ENCODE measurements at regions not wholly inside any gene's neighbourhood (a gene's known extent, or its start where the extent isn't known, plus 50 kb on each side); places are given as distances from the start of the nearest gene placed in this dataset.

DNA sequence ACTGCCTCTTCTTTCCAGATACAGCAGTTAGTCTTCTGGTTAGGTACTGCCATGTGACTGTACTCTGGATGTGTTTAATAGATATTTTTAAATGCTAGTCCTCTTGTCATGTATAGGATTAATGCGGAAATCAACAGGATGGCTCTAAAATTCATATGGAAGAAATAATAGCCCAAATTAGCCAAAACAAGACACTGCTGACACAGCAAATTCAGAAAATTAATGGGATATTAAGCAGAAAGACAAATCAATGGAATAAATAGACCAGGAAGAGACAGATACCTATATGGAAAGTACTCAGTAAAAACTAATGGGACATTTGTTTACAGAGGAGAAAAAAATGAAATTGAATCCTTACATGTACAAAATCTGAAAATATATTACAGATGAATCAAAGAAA lies 679.3 kb upstream of the PCDH20 start:
- Mint-ChIP-seq H3K4me1 (ENCODE audit: low read depth) (no peaks in the 10 kb centered on the region), H3K27me3 (ENCODE audit: insufficient read depth) (peaks cover 1% of the 10 kb centered on the region; the same call in 1 of the 2 replicates), H3K4me3 (no peak overlapping the region), H3K36me3 (ENCODE audit: low read depth) (no peaks in the 10 kb centered on the region), H3K9me3 (peaks cover 40% of the 10 kb centered on the region), H3K27ac (no peak overlapping the region)
- TF ChIP-seq, protein P1, sequence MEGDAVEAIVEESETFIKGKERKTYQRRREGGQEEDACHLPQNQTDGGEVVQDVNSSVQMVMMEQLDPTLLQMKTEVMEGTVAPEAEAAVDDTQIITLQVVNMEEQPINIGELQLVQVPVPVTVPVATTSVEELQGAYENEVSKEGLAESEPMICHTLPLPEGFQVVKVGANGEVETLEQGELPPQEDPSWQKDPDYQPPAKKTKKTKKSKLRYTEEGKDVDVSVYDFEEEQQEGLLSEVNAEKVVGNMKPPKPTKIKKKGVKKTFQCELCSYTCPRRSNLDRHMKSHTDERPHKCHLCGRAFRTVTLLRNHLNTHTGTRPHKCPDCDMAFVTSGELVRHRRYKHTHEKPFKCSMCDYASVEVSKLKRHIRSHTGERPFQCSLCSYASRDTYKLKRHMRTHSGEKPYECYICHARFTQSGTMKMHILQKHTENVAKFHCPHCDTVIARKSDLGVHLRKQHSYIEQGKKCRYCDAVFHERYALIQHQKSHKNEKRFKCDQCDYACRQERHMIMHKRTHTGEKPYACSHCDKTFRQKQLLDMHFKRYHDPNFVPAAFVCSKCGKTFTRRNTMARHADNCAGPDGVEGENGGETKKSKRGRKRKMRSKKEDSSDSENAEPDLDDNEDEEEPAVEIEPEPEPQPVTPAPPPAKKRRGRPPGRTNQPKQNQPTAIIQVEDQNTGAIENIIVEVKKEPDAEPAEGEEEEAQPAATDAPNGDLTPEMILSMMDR (IDR thresholded peaks at IDR 0.05) = no peak
- no peak for DNase-seq

DNA sequence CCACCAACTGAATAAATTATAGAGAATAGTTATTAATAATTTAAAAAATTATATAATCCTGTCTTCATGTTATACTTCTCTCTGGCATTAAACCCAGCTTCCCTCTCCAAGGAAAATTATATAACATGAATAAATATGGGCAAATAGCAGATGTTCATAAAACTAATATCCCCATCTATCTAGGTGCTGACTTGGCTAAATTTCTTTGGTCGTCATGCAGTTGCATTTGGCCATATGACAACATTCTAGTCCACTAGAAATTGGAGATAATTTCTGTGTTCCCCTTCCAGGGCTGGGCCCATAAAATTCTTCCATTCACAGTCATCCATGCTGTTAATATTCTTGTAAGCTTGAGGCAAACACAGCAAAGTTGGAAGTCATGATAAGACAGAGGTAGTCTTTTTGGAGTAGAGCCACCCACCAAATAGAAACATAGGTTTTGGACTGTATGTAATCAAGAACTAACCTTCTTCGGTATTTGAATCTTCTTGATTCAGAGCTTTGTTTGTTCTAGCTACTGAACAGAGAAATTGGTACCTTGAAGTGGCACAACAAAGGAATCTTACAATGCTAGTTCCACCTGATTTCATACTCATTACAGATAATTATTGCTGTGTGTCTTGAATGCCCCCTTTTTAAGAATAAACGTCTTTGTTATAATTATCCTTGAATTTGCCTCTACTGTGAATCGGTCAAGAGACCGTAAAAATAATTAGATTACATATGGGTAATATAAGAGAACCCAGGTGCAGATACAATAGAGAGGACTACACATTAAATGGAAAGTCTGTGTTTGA lies 678.5 kb upstream of the PCDH20 start:
- no peaks in the 10 kb centered on the region for H3K4me1 Mint-ChIP-seq (ENCODE audit: low read depth)
- TF ChIP-seq, protein P1 (IDR thresholded peaks at IDR 0.05) = no peak
- peaks cover 40% of the 10 kb centered on the region for H3K9me3 Mint-ChIP-seq
- H3K27ac Mint-ChIP-seq = no peak overlapping the region
- H3K27me3 Mint-ChIP-seq (ENCODE audit: insufficient read depth) = no peaks in the 10 kb centered on the region
- no peak overlapping the region for H3K4me3 Mint-ChIP-seq
- no peak for DNase-seq
- H3K36me3 Mint-ChIP-seq (ENCODE audit: low read depth) = no peaks in the 10 kb centered on the region

DNA sequence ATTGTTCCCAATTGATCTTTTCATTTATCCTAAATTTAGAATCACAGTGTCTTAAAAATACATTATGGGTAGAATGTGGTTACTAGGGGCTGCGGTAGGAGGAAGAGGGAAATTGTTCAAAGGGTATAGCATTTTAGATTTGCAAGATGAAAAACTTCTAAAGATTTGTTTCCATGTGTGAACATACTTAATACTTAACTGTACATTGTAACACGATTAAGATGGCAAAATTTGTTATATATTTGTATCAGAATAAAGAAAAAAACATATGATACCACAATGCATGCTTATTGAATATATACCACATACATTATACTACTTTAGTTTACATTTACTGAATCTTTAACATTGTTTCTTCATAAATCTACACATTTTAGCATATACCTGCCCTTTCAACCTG lies 677.3 kb upstream of the PCDH20 start:
- no peaks in the 10 kb centered on the region for H3K4me1 Mint-ChIP-seq (ENCODE audit: low read depth)
- TF ChIP-seq, protein P1 (IDR thresholded peaks at IDR 0.05) = no peak
- H3K27me3 Mint-ChIP-seq (ENCODE audit: insufficient read depth) = no peaks in the 10 kb centered on the region
- H3K27ac Mint-ChIP-seq = no peak overlapping the region
- no peaks in the 10 kb centered on the region for H3K36me3 Mint-ChIP-seq (ENCODE audit: low read depth)
- DNase-seq = no peak
- no peak overlapping the region for H3K4me3 Mint-ChIP-seq
- H3K9me3 Mint-ChIP-seq = peaks cover 39% of the 10 kb centered on the region

DNA sequence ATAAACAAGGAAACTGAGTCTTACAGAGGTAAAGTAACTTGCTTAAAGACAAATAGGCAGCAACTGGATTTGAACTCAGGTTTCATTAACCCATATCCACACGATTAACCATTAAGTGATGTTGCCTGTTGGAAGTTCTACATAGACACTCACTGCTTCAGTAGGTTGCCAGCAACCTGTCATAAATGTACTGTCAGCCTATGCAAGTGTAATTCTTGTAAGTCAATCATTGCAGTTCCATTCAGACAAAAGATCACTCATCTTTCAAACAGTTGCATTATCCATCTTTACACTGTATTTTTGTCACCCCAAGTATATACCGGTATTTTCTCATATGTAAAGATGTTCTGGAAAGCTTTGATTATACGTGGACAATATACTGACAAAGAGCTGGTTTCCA lies 676.9 kb upstream of the PCDH20 start:
- Mint-ChIP-seq H3K4me3 (no peak overlapping the region), H3K27me3 (ENCODE audit: insufficient read depth) (no peaks in the 10 kb centered on the region), H3K9me3 (peaks cover 39% of the 10 kb centered on the region), H3K4me1 (ENCODE audit: low read depth) (no peaks in the 10 kb centered on the region), H3K27ac (no peak overlapping the region), H3K36me3 (ENCODE audit: low read depth) (no peaks in the 10 kb centered on the region)
- TF ChIP-seq, protein P1 (IDR thresholded peaks at IDR 0.05) = no peak
- no peak for DNase-seq

DNA sequence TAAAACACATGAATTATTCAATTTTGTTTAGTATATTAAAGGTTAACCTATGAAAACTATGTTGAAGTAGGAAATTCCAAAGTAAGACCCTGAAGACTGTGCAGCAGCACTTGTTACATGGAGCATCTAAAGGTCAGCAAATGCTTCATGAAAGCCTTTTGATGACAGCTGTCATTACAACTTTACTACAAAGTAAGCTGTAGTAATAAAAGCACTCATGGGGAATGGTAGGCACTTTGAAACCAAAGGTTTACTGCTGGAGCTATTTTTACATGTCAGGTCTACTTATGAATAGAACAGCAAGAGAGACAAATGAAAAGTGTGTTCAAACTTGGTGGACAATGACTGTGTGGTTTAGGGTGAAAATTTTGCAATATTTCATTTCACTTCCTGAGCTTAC lies 672.5 kb upstream of the PCDH20 start:
- no peak overlapping the region for H3K4me3 Mint-ChIP-seq
- no peaks in the 10 kb centered on the region for H3K27me3 Mint-ChIP-seq (ENCODE audit: insufficient read depth)
- H3K27ac Mint-ChIP-seq = no peak overlapping the region
- H3K9me3 Mint-ChIP-seq = peaks cover 27% of the 10 kb centered on the region
- TF ChIP-seq, protein P1 (IDR thresholded peaks at IDR 0.05) = no peak
- DNase-seq = no peak
- H3K36me3 Mint-ChIP-seq (ENCODE audit: low read depth) = no peaks in the 10 kb centered on the region
- no peaks in the 10 kb centered on the region for H3K4me1 Mint-ChIP-seq (ENCODE audit: low read depth)
